Endothelial cell (in vitro differentiated cells): ENCODE measurements at regions not wholly inside any gene's neighbourhood (a gene's known extent, or its start where the extent isn't known, plus 50 kb on each side); places are given as distances from the start of the nearest gene placed in this dataset.

Experiments used
- DNase-seq: peaks from one replicate; pipeline ENCODE4 v3.0.0; 2021; ENCODE audit warnings: low spot score
- H3K27ac Mint-ChIP-seq: one replicate; pipeline ENCODE4 v1.8.0; 2021; ENCODE audit warnings: mixed read lengths, inconsistent platforms; ENCODE audit not compliant: unreplicated experiment
- H3K27me3 Mint-ChIP-seq: one replicate; pipeline ENCODE4 v1.8.0; 2021; ENCODE audit warnings: mild to moderate bottlenecking, moderate library complexity, mixed read lengths, inconsistent platforms; ENCODE audit not compliant: unreplicated experiment
- H3K36me3 Mint-ChIP-seq: one replicate; pipeline ENCODE4 v1.8.0; 2021; ENCODE audit warnings: mild to moderate bottlenecking, low read depth, mixed read lengths, inconsistent platforms; ENCODE audit not compliant: unreplicated experiment
- H3K4me1 Mint-ChIP-seq: one replicate; pipeline ENCODE4 v1.8.0; 2021; ENCODE audit warnings: mild to moderate bottlenecking, mixed read lengths, inconsistent platforms; ENCODE audit not compliant: unreplicated experiment
- H3K4me3 Mint-ChIP-seq: one replicate; pipeline ENCODE4 v1.8.0; 2021; ENCODE audit warnings: mild to moderate bottlenecking, mixed read lengths, inconsistent platforms; ENCODE audit not compliant: unreplicated experiment
- H3K9me3 Mint-ChIP-seq: one replicate; pipeline ENCODE4 v1.8.0; 2021; ENCODE audit warnings: mixed read lengths, inconsistent platforms; ENCODE audit not compliant: unreplicated experiment
- CTCF ChIP-seq: fragments of 200-600 bp; sonication (generic); IDR thresholded peaks from one replicate; pipeline ENCODE4 v1.5.0; 2021; ENCODE audit warnings: antibody characterized with exemption; ENCODE audit not compliant: unreplicated experiment

GRCh38 chr6:103937389-103937788, 922.3 kb downstream of the HACE1 start:
- Mint-ChIP-seq H3K9me3 (peaks cover 5% of the 10 kb centered on the region), H3K27me3 (no peaks in the 10 kb centered on the region), H3K4me1 (no peaks in the 10 kb centered on the region), H3K4me3 (no peak overlapping the region), H3K27ac (no peak overlapping the region), H3K36me3 (no peaks in the 10 kb centered on the region)
- DNase-seq = no peak
- no peak for TF ChIP-seq CTCF

GRCh38 chr6:103925317-103925716, 934.4 kb downstream of the HACE1 start:
- no peak for TF ChIP-seq CTCF
- H3K4me1 Mint-ChIP-seq = no peaks in the 10 kb centered on the region
- H3K4me3 Mint-ChIP-seq = no peak overlapping the region
- H3K27ac Mint-ChIP-seq = no peak overlapping the region
- no peaks in the 10 kb centered on the region for H3K9me3 Mint-ChIP-seq
- no peaks in the 10 kb centered on the region for H3K36me3 Mint-ChIP-seq
- H3K27me3 Mint-ChIP-seq = peaks cover 1% of the 10 kb centered on the region
- no peak for DNase-seq

- no peak for TF ChIP-seq CTCF
- Mint-ChIP-seq H3K27me3 (peaks cover 2% of the 10 kb centered on the region), H3K27ac (no peak overlapping the region), H3K4me3 (no peak overlapping the region), H3K9me3 (no peaks in the 10 kb centered on the region), H3K4me1 (no peaks in the 10 kb centered on the region), H3K36me3 (no peaks in the 10 kb centered on the region)
- DNase-seq = no peak
Observed at GRCh38 chr6:103910018-103910417, 949.7 kb downstream of the HACE1 start.

GRCh38 chr6:103908898-103909297, 950.8 kb downstream of the HACE1 start:
- Mint-ChIP-seq H3K27me3 (peaks cover 2% of the 10 kb centered on the region), H3K9me3 (no peaks in the 10 kb centered on the region)
- DNase-seq = no peak

GRCh38 chr6:103895136-103895535, 964.6 kb downstream of the HACE1 start:
- no peak overlapping the region for H3K27ac Mint-ChIP-seq
- no peak overlapping the region for H3K4me3 Mint-ChIP-seq
- H3K27me3 Mint-ChIP-seq = no peaks in the 10 kb centered on the region
- DNase-seq = no peak
- no peaks in the 10 kb centered on the region for H3K36me3 Mint-ChIP-seq
- TF ChIP-seq CTCF = no peak
- H3K9me3 Mint-ChIP-seq = no peaks in the 10 kb centered on the region
- H3K4me1 Mint-ChIP-seq = peaks cover 2% of the 10 kb centered on the region

More at GRCh38 chr6:103908898-103909297, 950.8 kb downstream of the HACE1 start:
- TF ChIP-seq CTCF = no peak
- H3K27ac Mint-ChIP-seq = no peak overlapping the region
- H3K4me3 Mint-ChIP-seq = no peak overlapping the region
- no peaks in the 10 kb centered on the region for H3K4me1 Mint-ChIP-seq
- no peaks in the 10 kb centered on the region for H3K36me3 Mint-ChIP-seq
